Inflammatory macrophage treated with lipopolysaccharide for 4 hours (primary cell): ENCODE measurements at regions not wholly inside any gene's neighbourhood (a gene's known extent, or its start where the extent isn't known, plus 50 kb on each side); places are given as distances from the start of the nearest gene placed in this dataset.

Source experiments
- DNase-seq: peaks from one replicate; pipeline ENCODE4 v3.0.0-alpha.2; 2020

DNA sequence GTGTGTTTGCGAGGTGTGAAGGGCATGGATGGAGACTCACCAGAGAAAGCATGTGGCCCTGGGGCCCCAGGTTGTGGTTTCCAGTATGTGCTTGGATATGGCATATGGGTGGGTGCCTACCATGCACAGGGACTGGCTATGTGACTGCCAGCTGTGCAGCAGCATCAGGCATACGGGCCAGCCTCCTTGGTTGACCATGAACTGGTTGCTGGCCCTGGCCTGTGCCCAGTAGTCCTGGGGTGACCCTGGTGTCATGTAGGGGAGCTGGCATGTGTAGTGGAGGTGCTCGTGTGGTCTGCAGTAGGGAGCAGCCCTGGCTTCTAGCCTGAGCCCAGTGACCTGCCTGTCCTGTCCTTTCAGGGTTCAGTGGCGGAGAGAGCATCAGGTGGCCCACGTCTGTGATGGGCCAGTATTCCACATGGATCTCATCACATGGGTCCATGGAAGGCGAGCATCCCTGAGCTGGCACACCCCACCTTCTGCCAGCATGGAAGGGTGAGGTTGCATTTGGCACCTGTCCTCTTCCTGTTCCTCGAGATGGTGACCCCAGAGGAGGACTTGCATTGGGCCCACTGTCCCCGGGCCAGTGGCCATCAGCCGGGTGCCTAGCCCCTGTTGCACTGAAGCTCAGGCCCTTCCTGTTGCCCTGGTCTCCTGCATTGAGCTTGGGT, 228.9 kb downstream of the SNRPN start:
- DNase-seq, result no peak

- no peak for DNase-seq
Observed at GRCh38 chr15:25184356-25185155, 229.8 kb downstream of the SNRPN start.

- DNase-seq, result no peak
Observed at GRCh38 chr15:25185156-25185710, 230.4 kb downstream of the SNRPN start.

DNA sequence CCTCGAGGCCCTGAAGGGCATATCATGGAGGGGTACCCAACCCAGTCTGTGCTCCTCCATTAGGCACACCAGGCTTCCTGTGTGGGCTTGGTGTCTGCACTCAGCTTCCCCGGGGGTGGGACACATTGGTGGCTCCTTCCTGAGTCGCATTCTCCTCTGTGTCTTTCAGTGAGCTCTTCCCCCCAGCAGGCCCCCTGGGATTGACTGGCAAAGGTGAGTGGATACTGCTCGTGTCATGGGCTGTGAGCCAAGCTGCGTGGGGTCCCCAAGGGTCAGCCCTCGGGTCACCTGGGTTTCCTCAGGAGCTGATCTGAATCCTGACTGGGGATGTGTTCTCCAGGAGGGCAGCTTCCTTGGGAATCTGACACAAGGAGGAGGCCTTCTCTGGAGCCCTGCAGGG, 231.0 kb downstream of the SNRPN start:
- no peak for DNase-seq

DNA sequence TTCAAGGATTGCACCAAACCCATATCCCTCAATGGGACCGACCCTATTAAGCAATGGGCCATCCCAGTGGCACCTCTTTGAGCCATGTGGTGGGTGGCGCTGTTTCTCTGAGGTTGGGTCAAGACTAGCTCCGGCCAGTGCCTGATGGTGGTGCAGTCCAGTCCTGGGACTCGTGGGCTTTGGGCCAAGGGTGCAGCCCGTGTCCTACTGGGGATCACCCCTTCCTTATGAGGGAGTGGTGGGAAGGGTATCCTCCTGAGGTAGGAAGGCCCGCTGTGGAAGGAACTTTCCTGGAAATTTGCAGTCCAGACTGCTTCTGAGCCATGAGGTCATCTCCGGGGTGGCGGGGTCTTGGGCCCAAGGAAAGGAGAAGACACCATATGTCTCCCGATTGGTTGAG, 231.6 kb downstream of the SNRPN start:
- no peak for DNase-seq

- no peak for DNase-seq
Observed at GRCh38 chr15:25186906-25187645, 232.3 kb downstream of the SNRPN start.

- no peak for DNase-seq
Observed at GRCh38 chr15:25188051-25188450, 233.3 kb downstream of the SNRPN start.

DNA sequence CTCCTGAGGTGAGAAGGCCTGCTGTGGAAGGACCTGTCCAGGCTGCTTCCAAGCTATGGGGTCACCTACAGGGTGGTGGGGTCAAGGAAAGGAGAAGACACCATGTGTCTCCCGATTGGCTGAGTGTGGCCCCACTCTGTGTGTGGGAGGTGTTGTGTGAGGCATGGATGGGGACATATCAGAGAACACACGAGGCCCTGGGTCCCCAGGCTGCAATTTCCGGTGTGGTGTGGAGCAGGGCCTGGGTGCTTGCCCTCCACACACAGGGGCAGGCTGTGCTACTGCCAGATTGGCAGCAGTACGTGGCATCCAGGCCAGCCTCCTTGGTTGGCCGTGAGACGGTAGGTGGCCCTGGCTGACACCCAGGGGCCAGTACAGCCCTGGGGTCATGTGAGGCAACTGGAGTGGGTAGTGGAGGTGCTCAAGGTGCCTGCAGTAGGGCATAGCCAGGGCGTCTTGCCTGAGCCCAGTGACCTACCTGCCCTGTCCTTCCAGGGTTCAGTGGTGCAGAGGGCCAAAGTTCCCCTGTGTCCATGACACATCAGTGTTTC, 233.8 kb downstream of the SNRPN start:
- DNase-seq, result no peak

DNA sequence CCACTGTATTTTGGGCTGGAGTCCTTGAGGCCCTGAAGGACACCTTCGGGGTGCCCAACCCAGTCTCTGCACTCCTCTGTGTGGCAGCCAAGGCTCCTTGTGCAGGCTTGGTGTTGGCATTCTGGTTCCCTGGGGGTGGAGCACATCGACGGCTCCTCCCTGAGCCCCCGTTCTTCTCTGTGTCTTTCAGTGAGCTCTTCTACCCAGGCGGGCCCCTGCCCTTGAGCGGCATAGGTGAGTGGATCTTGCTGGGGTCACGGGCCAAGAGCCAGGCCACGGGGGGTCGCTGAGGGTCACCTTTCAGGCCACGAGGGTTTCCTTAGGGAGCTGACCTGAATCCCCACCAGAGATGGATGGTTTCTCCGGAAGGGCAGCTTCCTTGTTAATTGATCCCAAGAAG, 234.8 kb downstream of the SNRPN start:
- DNase-seq, result no peak

DNA sequence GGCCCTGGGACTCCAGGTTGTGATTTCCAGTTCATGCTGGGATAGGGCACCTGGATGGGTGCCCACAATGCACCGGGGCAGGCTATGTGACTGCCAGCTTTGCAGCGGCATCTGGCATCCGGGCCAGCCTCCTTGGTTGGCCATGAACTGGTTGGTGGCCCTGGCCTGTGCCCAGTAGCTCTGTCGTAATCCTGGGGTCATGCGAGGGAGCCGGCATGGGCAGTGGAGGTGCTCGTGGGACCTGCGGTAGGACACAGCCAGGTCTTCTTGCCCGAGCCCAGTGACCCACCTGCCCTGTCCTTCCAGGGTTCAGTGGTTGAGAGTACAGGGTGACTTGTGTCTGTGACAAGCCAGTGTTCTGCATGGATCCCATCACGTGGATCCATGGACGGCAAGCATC, 237.9 kb downstream of the SNRPN start:
- DNase-seq, result no peak

- DNase-seq, result no peak
Observed at GRCh38 chr15:25207369-25207768, 231.5 kb downstream of the UBE3A start.

DNA sequence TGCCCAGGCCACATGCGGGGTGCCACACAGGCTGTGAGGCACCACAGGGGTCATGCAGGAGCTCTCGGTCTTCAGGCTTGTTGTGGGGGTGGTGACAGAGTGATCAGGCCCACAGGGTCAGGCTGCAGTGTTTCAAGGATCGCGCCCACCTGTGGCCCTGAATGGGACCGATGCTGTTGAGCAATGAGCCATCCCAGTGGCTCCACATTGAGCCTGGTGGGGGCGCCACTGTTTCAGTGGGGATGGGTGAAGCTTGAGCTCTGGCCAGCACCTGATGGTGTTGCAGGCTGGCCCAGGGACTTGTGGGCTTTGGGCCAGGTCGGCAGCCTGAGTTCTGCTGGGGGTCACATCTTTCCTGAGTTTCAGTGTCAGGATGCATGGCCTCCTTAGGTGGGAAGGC, 230.1 kb downstream of the UBE3A start:
- no peak for DNase-seq

GRCh38 chr15:25220834-25221233, 218.0 kb downstream of the UBE3A start:
- no peak for DNase-seq

DNA sequence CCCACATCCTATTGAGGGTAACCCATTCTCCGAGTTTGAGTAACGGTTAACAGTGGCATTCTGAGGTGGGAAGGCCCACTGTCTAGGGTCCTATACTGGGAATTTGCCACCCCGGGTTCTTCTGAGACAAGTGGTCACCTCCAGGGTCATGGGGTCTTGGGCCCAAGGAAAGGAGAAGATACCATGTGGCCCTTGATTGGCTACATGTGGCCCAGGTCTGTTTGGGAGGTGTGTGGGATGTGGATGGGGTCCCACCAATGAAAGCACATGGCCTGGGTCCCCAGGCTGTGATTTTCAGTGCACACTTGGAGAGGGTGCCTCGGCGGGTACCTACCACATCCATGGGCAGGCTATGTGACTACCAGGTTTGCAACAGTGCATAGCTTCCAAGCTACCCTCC, 214.4 kb downstream of the UBE3A start:
- DNase-seq, result no peak

DNA sequence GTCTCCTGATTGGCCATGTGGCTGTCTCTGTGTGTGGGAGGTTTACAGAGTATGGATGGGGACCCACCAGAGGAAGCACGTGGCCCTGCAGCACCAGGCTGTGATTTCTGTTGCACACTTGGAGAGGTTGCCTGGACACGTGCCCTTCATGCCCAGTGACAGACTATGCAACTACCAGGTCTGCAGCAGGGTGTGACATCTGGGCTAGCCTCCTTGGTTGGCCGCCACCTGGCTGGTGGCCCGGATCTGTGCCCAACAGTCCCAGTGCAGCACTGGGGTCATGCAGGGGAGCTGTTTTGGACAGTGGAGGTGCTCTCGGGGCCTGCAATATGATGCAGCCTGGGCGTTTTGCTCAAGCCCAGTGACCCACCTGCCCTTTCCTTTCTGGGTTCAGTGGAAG, 212.5 kb downstream of the UBE3A start:
- no peak for DNase-seq

DNA sequence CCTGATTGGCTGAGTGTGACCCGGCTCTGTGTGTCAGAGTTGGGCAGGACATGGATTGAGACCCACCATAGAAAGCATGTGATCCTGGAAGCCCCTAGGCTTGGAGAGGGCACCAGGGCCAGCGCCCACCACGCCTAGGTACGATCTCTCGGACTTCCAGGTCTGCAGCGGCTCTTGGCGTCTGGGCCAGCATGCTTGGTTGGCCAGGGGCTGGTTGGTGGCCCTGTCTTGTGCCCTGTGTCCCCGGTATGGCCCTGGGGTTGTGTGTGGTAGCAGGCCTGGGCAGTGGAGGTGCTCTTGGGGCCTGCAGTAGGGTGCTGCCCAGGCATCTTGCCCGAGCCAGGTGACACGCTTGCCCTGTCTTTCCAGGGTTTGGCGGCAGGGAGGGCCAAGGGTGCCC, 210.6 kb downstream of the UBE3A start:
- no peak for DNase-seq

- no peak for DNase-seq
Observed at GRCh38 chr15:25230442-25230841, 208.4 kb downstream of the UBE3A start.

- no peak for DNase-seq
Observed at GRCh38 chr15:25233766-25234350, 205.0 kb downstream of the UBE3A start.

DNA sequence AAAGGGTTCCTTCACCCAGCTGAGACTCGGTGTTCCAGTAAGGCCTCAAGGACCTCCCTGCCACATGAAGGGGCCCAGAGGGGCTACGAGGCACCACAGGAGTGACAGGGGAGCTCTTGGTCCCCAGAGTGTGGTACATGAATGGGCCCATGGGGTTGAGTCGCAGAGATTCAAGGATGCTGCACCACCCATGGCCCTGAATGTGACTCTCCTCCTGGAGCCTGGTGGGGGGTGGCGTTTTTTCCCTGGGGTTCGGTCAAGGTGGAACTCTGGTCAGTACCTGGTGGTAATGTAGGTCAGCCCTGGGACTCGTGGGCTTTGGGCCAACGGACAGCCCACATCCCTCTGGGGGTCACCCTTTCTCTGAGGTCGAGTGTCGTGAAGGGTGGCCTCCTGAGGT, 204.0 kb downstream of the UBE3A start:
- DNase-seq, result no peak

GRCh38 chr15:25235391-25235790, 203.4 kb downstream of the UBE3A start:
- DNase-seq, result no peak

DNA sequence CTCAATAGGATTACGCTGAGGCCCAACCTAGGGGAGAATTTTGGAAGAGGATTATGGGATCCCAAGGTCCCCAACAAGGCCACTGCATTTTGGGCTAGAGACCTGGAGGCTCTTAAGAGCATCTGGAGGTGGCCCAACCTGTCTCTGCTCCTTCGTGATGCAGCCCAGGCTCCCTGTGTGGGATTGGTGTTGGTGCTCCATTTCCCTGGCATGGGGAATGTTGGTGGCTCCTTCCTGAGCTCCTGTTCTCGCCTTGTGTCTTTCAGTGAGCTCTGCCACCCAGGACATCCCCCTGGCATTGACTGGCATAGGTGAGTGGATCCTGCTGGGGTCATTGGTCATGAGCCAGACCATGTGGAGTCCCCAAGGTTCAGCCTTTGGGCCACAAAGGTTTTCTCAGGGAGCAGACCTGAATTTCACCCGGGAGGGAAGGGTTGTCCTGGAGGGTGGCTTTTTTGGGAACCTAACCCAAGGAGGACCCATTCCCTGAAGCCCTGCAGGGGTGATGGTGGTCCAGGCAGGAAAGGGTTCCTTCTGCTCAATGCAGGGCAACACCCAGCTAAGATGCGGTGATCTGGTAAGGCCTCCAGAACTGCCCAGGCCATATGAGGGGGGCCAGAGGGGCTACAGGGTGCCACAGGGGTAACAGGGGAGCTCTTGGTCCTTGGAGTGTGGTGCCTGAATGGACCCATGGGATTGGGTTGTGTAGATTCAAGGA, 202.5 kb downstream of the UBE3A start:
- DNase-seq, result no peak

- no peak for DNase-seq
Observed at GRCh38 chr15:25236861-25237155, 202.0 kb downstream of the UBE3A start.
